ENCODE measurements at regions not wholly inside any gene's neighbourhood (a gene's known extent, or its start where the extent isn't known, plus 50 kb on each side); places are given as distances from the start of the nearest gene placed in this dataset.

- TF ChIP-seq BACH2 (CRISPR knock-in tag; IDR thresholded peaks at IDR 0.05; ENCODE audit: borderline replicate concordance) (no peak), PATZ1 (CRISPR knock-in tag; IDR thresholded peaks at IDR 0.05; ENCODE audit: borderline replicate concordance) (no peak), POU6F1 (CRISPR knock-in tag; IDR thresholded peaks at IDR 0.05; ENCODE audit: borderline replicate concordance, low read depth) (no peak)
Measured at GRCh38 chr2:31644551-31644950, 63.8 kb upstream of the SRD5A2 start.

Measured in SK-N-SH treated with all-trans-retinoic acid at 6 μM for 48 hours (cell line).